ENCODE measurements at regions not wholly inside any gene's neighbourhood (a gene's known extent, or its start where the extent isn't known, plus 50 kb on each side); places are given as distances from the start of the nearest gene placed in this dataset.

GRCh38 chr13:111551204-111551820, 230.9 kb downstream of the TEX29 start:
- no peak for ATAC-seq
- intact Hi-C loops (cut with micrococcal nuclease), result no loop called here

GRCh38 chr13:111552891-111553655, 232.6 kb downstream of the TEX29 start:
- CTCF ChIA-PET, result no interaction called here
- ATAC-seq, result no peak
- TF ChIP-seq CTCF (IDR thresholded peaks at IDR 0.05), result no peak
- no peaks in the 10 kb centered on the region for H3K4me1 Mint-ChIP-seq (ENCODE audit: low read depth)
- POLR2A ChIA-PET, result no interaction called here
- no peak overlapping the region for H3K4me3 Mint-ChIP-seq
- peaks cover 1% of the 10 kb centered on the region for H3K27me3 Mint-ChIP-seq
- no peak overlapping the region for H3K27ac Mint-ChIP-seq
- DNase-seq, result no peak
- H3K9me3 Mint-ChIP-seq, result no peaks in the 10 kb centered on the region
- intact Hi-C loops (cut with micrococcal nuclease), result no loop called here
- no peaks in the 10 kb centered on the region for H3K36me3 Mint-ChIP-seq (ENCODE audit: low read depth)

More at GRCh38 chr13:111551204-111551820, 230.9 kb downstream of the TEX29 start:
- no peak overlapping the region for H3K27ac Mint-ChIP-seq
- H3K27me3 Mint-ChIP-seq, result peaks cover 1% of the 10 kb centered on the region
- ChIA-PET CTCF (no interaction called here), POLR2A (no interaction called here)
- no peak for TF ChIP-seq CTCF (IDR thresholded peaks at IDR 0.05)
- H3K4me3 Mint-ChIP-seq, result no peak overlapping the region
- DNase-seq, result no peak
- no peaks in the 10 kb centered on the region for H3K9me3 Mint-ChIP-seq
- H3K4me1 Mint-ChIP-seq (ENCODE audit: low read depth), result no peaks in the 10 kb centered on the region
- no peaks in the 10 kb centered on the region for H3K36me3 Mint-ChIP-seq (ENCODE audit: low read depth)

GRCh38 chr13:111554539-111555267, 234.3 kb downstream of the TEX29 start:
- no peak for TF ChIP-seq CTCF (IDR thresholded peaks at IDR 0.05)
- ATAC-seq (no peak), DNase-seq (no peak)
- no peaks in the 10 kb centered on the region for H3K9me3 Mint-ChIP-seq
- intact Hi-C loops (cut with micrococcal nuclease), result no loop called here
- peaks cover 1% of the 10 kb centered on the region for H3K27me3 Mint-ChIP-seq
- ChIA-PET CTCF (no interaction called here), POLR2A (interaction anchor here (1.0 kb wide), 1 partner anchor 36 kb away, joined by 3 read pairs; no protein-coding TSS in a partner anchor)
- H3K36me3 Mint-ChIP-seq (ENCODE audit: low read depth), result no peaks in the 10 kb centered on the region
- no peaks in the 10 kb centered on the region for H3K4me1 Mint-ChIP-seq (ENCODE audit: low read depth)
- no peak overlapping the region for H3K4me3 Mint-ChIP-seq
- no peak overlapping the region for H3K27ac Mint-ChIP-seq

- intact Hi-C loops (cut with micrococcal nuclease), result no loop called here
- Mint-ChIP-seq H3K27ac (no peak overlapping the region), H3K9me3 (no peaks in the 10 kb centered on the region), H3K36me3 (ENCODE audit: low read depth) (no peaks in the 10 kb centered on the region), H3K4me1 (ENCODE audit: low read depth) (no peaks in the 10 kb centered on the region), H3K4me3 (no peak overlapping the region), H3K27me3 (no peaks in the 10 kb centered on the region)
- POLR2A ChIA-PET, result interaction anchor here (1.0 kb wide), 1 partner anchor 36 kb away, joined by 3 read pairs; no protein-coding TSS in a partner anchor
- CTCF ChIA-PET, result no interaction called here
- no peak for TF ChIP-seq CTCF (IDR thresholded peaks at IDR 0.05)
- no peak for DNase-seq
- no peak for ATAC-seq
These were observed 234.9 kb downstream of the TEX29 start for GRCh38 chr13:111555268-111555808.
